Activated CD4-positive, alpha-beta T cell treated with anti-CD3 and anti-CD28 coated beads, Interleukin-2, amount 10 ng/mL, durations not matched to agents 7 days and 5 days (primary cell): ENCODE measurements at regions not wholly inside any gene's neighbourhood (a gene's known extent, or its start where the extent isn't known, plus 50 kb on each side); places are given as distances from the start of the nearest gene placed in this dataset.

ENCODE experiments used
- CTCF ChIA-PET: fragments of 350-600 bp; sonication (Branson Sonifier 250); formaldehyde crosslinking; loops from one replicate; lab custom pipeline; 2021; ENCODE audit warnings: antibody characterized with exemption; lab: Charles Lee
- POLR2A ChIA-PET: fragments of 350-600 bp; sonication (Branson Sonifier 250); formaldehyde crosslinking; loops from one replicate; lab custom pipeline; 2021; ENCODE audit warnings: antibody characterized with exemption; lab: Charles Lee
- DNase-seq: peaks from one replicate; pipeline ENCODE4 v3.0.0-alpha.2; 2020
- H3K27ac Mint-ChIP-seq: one replicate; pipeline ENCODE4 v1.8.0; 2021; ENCODE audit warnings: mild to moderate bottlenecking, moderate library complexity, mixed read lengths
- H3K27me3 Mint-ChIP-seq: one replicate; pipeline ENCODE4 v1.8.0; 2021; ENCODE audit warnings: mixed read lengths
- H3K36me3 Mint-ChIP-seq: one replicate; pipeline ENCODE4 v1.8.0; 2021; ENCODE audit warnings: low read depth, mixed read lengths
- H3K4me1 Mint-ChIP-seq: one replicate; pipeline ENCODE4 v1.8.0; 2021; ENCODE audit warnings: mixed read lengths
- H3K4me3 Mint-ChIP-seq: one replicate; pipeline ENCODE4 v1.8.0; 2021; ENCODE audit warnings: mild to moderate bottlenecking, moderate library complexity, mixed read lengths
- H3K9me3 Mint-ChIP-seq: one replicate; pipeline ENCODE4 v1.8.0; 2021; ENCODE audit warnings: mixed read lengths

- Mint-ChIP-seq H3K36me3 (no peaks in the 10 kb centered on the region), H3K4me1 (no peaks in the 10 kb centered on the region), H3K27me3 (no peaks in the 10 kb centered on the region), H3K9me3 (no peaks in the 10 kb centered on the region), H3K27ac (no peak overlapping the region), H3K4me3 (no peak overlapping the region)
- ChIA-PET POLR2A (no interaction called here), CTCF (no interaction called here)
- DNase-seq: no peak
Measured at GRCh38 chr7:13179775-13180523, 492.5 kb downstream of the ARL4A start.

DNA sequence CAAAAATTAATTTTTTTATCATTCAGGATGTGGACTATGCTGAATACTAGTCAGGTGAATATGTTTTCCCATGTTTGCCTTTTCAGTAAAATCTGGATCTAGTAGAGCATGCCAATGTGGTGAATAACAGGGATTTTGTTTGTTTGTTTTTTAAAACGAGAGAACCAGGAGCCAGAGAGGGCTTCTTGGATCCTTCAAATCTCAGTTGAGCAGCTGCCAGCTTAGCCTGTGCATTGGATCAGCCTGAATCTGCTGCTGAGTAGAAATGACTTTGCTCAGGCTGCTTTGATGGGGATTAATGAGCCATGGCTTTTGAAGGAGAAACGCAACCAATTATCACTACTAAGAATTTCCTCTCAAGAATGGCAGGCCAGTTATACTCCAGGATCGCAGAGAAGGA is 493.8 kb downstream of the ARL4A start:
- Mint-ChIP-seq H3K27me3 (no peaks in the 10 kb centered on the region), H3K27ac (no peak overlapping the region), H3K9me3 (no peaks in the 10 kb centered on the region), H3K36me3 (no peaks in the 10 kb centered on the region), H3K4me3 (no peak overlapping the region), H3K4me1 (no peaks in the 10 kb centered on the region)
- ChIA-PET POLR2A (no interaction called here), CTCF (no interaction called here)
- DNase-seq: no peak

DNA sequence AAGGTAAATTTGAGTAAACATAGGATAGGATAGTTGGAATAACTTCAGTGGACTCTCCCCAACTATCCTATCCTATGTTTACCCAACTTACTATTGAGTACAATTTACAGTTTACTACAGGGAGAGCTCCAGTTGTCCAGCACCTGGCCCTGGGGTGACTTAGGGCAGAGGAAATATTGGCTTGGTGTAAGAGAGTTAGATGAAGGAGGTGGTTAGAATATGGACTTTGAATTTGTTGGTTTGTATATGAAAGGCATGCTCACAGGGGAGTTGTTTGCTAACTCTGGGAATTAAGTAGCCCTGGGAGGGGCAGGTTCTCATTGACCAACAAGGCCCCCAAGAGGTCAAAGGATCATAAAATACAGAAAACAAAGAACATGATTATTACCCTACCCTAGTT is 497.7 kb downstream of the ARL4A start:
- Mint-ChIP-seq H3K4me3 (no peak overlapping the region), H3K4me1 (no peaks in the 10 kb centered on the region), H3K36me3 (no peaks in the 10 kb centered on the region), H3K27me3 (no peaks in the 10 kb centered on the region), H3K9me3 (no peaks in the 10 kb centered on the region), H3K27ac (no peak overlapping the region)
- ChIA-PET CTCF (interaction anchor here (0.7 kb wide), 1 partner anchor 12 kb away, joined by 3 read pairs; no protein-coding TSS in a partner anchor), POLR2A (no interaction called here)
- DNase-seq: no peak

DNA sequence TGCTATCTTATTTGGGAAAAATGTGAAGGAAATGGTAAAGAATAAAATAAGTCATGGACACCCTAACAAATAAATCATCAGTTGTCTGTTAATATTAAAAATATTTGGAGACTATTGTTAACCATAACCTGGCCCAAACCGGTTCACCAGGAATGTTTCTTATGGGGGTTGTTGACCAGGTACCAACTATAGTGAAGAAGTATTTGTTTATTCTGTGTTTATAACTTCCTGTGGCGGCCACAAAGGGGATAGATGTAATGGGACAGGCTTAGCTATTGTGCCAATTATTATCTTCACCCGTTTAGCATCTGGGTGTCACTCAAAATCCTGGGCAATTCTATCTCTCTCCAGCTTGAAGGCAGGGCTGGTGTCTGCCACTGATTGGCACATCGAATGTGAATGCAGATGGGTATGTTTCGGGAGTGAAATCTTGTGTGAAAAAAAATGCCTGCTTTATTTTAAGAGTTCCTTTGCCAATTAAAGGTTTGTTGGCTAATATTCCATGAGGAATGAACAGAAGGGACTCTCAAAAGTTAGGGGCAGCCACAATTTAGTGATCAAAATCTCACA is 500.9 kb downstream of the ARL4A start:
- H3K4me1 Mint-ChIP-seq: no peaks in the 10 kb centered on the region
- H3K27ac Mint-ChIP-seq: no peak overlapping the region
- CTCF ChIA-PET: no interaction called here
- no peaks in the 10 kb centered on the region for H3K9me3 Mint-ChIP-seq
- H3K4me3 Mint-ChIP-seq: no peak overlapping the region
- H3K27me3 Mint-ChIP-seq: no peaks in the 10 kb centered on the region
- no peak for DNase-seq
- POLR2A ChIA-PET: no interaction called here
- no peaks in the 10 kb centered on the region for H3K36me3 Mint-ChIP-seq

- H3K27ac Mint-ChIP-seq: no peak overlapping the region
- no peaks in the 10 kb centered on the region for H3K27me3 Mint-ChIP-seq
- CTCF ChIA-PET: no interaction called here
Measured at GRCh38 chr7:13188922-13189321, 501.5 kb downstream of the ARL4A start.

GRCh38 chr7:13189668-13190067 is 502.2 kb downstream of the ARL4A start:
- Mint-ChIP-seq H3K4me1 (no peaks in the 10 kb centered on the region), H3K36me3 (no peaks in the 10 kb centered on the region), H3K9me3 (no peaks in the 10 kb centered on the region), H3K27me3 (no peaks in the 10 kb centered on the region), H3K27ac (no peak overlapping the region), H3K4me3 (no peak overlapping the region)
- CTCF ChIA-PET: no interaction called here
- DNase-seq: no peak
- POLR2A ChIA-PET: no interaction called here

More at GRCh38 chr7:13188922-13189321, 501.5 kb downstream of the ARL4A start:
- POLR2A ChIA-PET: no interaction called here
- no peak for DNase-seq
- H3K4me3 Mint-ChIP-seq: no peak overlapping the region
- no peaks in the 10 kb centered on the region for H3K4me1 Mint-ChIP-seq
- no peaks in the 10 kb centered on the region for H3K36me3 Mint-ChIP-seq
- H3K9me3 Mint-ChIP-seq: no peaks in the 10 kb centered on the region

- ChIA-PET CTCF (interaction anchor here (0.5 kb wide), 1 partner anchor 12 kb away, joined by 3 read pairs; no protein-coding TSS in a partner anchor), POLR2A (no interaction called here)
- Mint-ChIP-seq H3K36me3 (no peaks in the 10 kb centered on the region), H3K27me3 (peaks cover 5% of the 10 kb centered on the region), H3K27ac (no peak overlapping the region), H3K4me3 (no peak overlapping the region), H3K4me1 (no peaks in the 10 kb centered on the region), H3K9me3 (no peaks in the 10 kb centered on the region)
- DNase-seq: no peak
Measured at GRCh38 chr7:13197501-13197900, 510.1 kb downstream of the ARL4A start.

GRCh38 chr7:13198036-13198435 is 510.6 kb downstream of the ARL4A start:
- no peaks in the 10 kb centered on the region for H3K36me3 Mint-ChIP-seq
- no peaks in the 10 kb centered on the region for H3K4me1 Mint-ChIP-seq
- H3K4me3 Mint-ChIP-seq: no peak overlapping the region
- H3K27me3 Mint-ChIP-seq: peaks cover 5% of the 10 kb centered on the region
- no peak overlapping the region for H3K27ac Mint-ChIP-seq
- ChIA-PET CTCF (interaction anchor here (0.9 kb wide), 1 partner anchor 523 kb away, joined by 3 read pairs; no protein-coding TSS in a partner anchor), POLR2A (no interaction called here)
- DNase-seq: no peak
- no peaks in the 10 kb centered on the region for H3K9me3 Mint-ChIP-seq

GRCh38 chr7:13198727-13199126 is 511.3 kb downstream of the ARL4A start:
- Mint-ChIP-seq H3K9me3 (no peaks in the 10 kb centered on the region), H3K27me3 (peaks cover 5% of the 10 kb centered on the region), H3K4me1 (no peaks in the 10 kb centered on the region), H3K27ac (no peak overlapping the region), H3K36me3 (no peaks in the 10 kb centered on the region), H3K4me3 (no peak overlapping the region)
- POLR2A ChIA-PET: no interaction called here
- CTCF ChIA-PET: interaction anchor here (0.9 kb wide), 1 partner anchor 524 kb away, joined by 3 read pairs; no protein-coding TSS in a partner anchor
- DNase-seq: no peak

GRCh38 chr7:13201628-13202027 is 514.2 kb downstream of the ARL4A start:
- peaks cover 6% of the 10 kb centered on the region for H3K27me3 Mint-ChIP-seq
- POLR2A ChIA-PET: no interaction called here
- DNase-seq: no peak
- no peaks in the 10 kb centered on the region for H3K36me3 Mint-ChIP-seq
- no peak overlapping the region for H3K27ac Mint-ChIP-seq
- H3K9me3 Mint-ChIP-seq: no peaks in the 10 kb centered on the region
- CTCF ChIA-PET: no interaction called here
- H3K4me3 Mint-ChIP-seq: no peak overlapping the region
- no peaks in the 10 kb centered on the region for H3K4me1 Mint-ChIP-seq

DNA sequence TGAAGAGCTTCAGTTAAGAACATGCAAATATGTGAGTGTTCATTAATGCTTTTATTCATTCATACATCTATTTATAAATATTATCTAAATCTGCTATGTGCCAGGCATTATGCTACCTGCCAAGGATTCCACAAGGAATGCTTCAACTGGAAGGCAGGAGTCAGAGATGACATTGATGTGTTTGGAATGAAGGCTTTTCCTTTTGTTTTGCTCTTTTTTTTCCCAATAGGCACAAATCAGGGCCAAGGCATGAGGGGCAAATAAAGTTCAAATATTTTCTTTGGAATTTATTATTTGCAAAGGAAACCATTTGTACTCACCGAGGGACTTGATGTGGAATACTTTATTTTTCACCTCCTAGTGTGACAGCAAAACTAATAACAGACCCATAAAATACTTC is 530.3 kb downstream of the ARL4A start:
- Mint-ChIP-seq H3K36me3 (no peaks in the 10 kb centered on the region), H3K27me3 (no peaks in the 10 kb centered on the region), H3K27ac (no peak overlapping the region), H3K4me1 (no peaks in the 10 kb centered on the region), H3K4me3 (no peak overlapping the region), H3K9me3 (no peaks in the 10 kb centered on the region)
- DNase-seq: no peak
- ChIA-PET POLR2A (no interaction called here), CTCF (no interaction called here)

- POLR2A ChIA-PET: no interaction called here
- CTCF ChIA-PET: no interaction called here
- Mint-ChIP-seq H3K27ac (no peak overlapping the region), H3K4me3 (no peak overlapping the region), H3K9me3 (no peaks in the 10 kb centered on the region), H3K4me1 (no peaks in the 10 kb centered on the region), H3K27me3 (no peaks in the 10 kb centered on the region), H3K36me3 (no peaks in the 10 kb centered on the region)
- no peak for DNase-seq
Measured at GRCh38 chr7:13225068-13225467, 537.6 kb downstream of the ARL4A start.

DNA sequence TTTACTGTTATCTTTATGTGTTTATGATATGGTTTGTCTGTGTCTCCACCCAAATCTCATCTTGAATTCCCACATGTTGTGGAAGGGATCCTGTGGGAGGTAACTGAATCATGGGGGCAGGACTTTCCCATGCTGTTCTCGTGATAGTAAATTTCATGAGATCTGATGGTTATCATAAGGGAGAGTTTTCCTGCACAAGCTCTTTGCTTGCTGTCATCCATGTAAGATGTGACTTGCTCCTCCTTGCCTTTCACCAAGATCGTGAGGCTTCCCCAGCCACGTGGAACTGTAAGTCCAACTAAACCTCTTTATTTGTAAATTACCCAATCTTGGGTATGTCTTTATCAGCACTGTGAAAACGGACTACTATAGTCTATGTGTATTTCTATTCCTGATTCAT is 539.0 kb downstream of the ARL4A start:
- Mint-ChIP-seq H3K4me3 (no peak overlapping the region), H3K36me3 (no peaks in the 10 kb centered on the region), H3K9me3 (no peaks in the 10 kb centered on the region), H3K4me1 (no peaks in the 10 kb centered on the region), H3K27me3 (no peaks in the 10 kb centered on the region), H3K27ac (no peak overlapping the region)
- DNase-seq: no peak
- CTCF ChIA-PET: no interaction called here
- POLR2A ChIA-PET: no interaction called here
